ENCODE measurements at regions not wholly inside any gene's neighbourhood (a gene's known extent, or its start where the extent isn't known, plus 50 kb on each side); places are given as distances from the start of the nearest gene placed in this dataset.

- TF ChIP-seq, protein P1, sequence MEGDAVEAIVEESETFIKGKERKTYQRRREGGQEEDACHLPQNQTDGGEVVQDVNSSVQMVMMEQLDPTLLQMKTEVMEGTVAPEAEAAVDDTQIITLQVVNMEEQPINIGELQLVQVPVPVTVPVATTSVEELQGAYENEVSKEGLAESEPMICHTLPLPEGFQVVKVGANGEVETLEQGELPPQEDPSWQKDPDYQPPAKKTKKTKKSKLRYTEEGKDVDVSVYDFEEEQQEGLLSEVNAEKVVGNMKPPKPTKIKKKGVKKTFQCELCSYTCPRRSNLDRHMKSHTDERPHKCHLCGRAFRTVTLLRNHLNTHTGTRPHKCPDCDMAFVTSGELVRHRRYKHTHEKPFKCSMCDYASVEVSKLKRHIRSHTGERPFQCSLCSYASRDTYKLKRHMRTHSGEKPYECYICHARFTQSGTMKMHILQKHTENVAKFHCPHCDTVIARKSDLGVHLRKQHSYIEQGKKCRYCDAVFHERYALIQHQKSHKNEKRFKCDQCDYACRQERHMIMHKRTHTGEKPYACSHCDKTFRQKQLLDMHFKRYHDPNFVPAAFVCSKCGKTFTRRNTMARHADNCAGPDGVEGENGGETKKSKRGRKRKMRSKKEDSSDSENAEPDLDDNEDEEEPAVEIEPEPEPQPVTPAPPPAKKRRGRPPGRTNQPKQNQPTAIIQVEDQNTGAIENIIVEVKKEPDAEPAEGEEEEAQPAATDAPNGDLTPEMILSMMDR (IDR thresholded peaks at IDR 0.05 in 2 of 3, conservative IDR thresholded peaks at IDR 0.05 in 1 of 3; ENCODE audit: borderline replicate concordance in 1 of 3, insufficient read depth in 1 of 3, low read depth in 2 of 3, low read length in 2 of 3): no peak
- no peak for TF ChIP-seq EGR1 (IDR thresholded peaks at IDR 0.05; ENCODE audit: low read depth)
- no peak for TF ChIP-seq TCF7L2 (IDR thresholded peaks at IDR 0.05; ENCODE audit: borderline replicate concordance, extremely low read depth, insufficient read depth, insufficient read length)
- TF ChIP-seq MAX (IDR thresholded peaks at IDR 0.05): no peak
- TF ChIP-seq ATF3 (IDR thresholded peaks at IDR 0.05): no peak
- TF ChIP-seq EZH2 (IDR thresholded peaks at IDR 0.05): no peak
- TF ChIP-seq ZBTB33 (IDR thresholded peaks at IDR 0.05; ENCODE audit: extremely low read depth, insufficient replicate concordance, low read length): no peak
- TF ChIP-seq POLR2A (IDR thresholded peaks at IDR 0.05; ENCODE audit: borderline replicate concordance, extremely low read depth, insufficient read depth, insufficient read length): no peak
- TF ChIP-seq ZNF274 (IDR thresholded peaks at IDR 0.05; ENCODE audit: low read depth, low read length): no peak
Measured at GRCh38 chr22:48744967-48745841, 1082.5 kb downstream of the BRD1 start.
